Muscle of back (tissue), 3 donors: ENCODE measurements at regions not wholly inside any gene's neighbourhood (a gene's known extent, or its start where the extent isn't known, plus 50 kb on each side); places are given as distances from the start of the nearest gene placed in this dataset.
"Not testable (repeated sequence)": the region's sequence is repeated elsewhere in the genome, so short reads cannot be mapped to it uniquely, and the experiment has no call there.

ENCODE experiments used
- DNase-seq, 3 donors: peaks; one replicate each; pipeline versions ENCODE4 v3.0.0 to v3.0.0-alpha.2; 2013

DNA sequence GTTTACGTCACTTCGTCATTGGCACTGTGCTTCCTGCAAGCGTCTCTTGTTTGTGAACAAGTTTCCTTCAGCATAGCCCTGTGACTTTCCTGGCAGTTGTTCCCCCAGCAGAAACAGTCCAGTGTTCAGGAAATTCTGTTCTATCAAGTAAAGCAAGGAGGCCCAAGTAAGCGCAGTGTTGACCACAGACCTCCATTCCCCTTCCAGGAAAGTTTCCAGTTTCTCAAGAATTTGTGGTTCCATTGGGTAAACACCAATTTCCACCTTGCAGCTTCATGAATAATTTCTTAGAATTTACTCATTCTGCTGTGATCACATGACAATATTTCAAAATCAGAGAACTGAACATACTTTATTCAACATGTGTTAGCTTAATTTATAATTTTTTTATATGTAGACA lies 88.5 kb upstream of the ETV3 start:
- DNase-seq = no peak

DNA sequence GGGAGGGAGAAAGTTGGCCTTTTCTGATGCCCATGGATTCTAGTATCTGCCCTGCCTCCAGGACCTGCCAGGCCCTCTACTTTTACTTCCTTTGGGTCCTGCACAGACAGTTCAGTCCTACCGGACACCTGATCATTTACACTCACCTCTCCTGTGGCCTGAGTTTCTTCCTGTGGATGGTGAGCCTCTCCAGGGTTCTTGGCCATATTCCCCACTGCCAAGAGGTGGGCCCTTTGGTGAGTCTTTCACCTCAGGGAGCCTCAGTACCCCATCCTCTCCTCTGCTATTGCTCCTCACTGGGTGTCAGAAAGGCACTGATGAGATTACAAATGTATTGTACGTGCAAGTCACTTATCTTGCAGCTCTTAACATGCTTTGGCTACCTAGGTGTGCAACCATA lies 81.4 kb upstream of the ETV3 start:
- DNase-seq = no peak

- no peak for DNase-seq
These were observed 81.0 kb upstream of the ETV3 start for GRCh38 chr1:157219182-157219581.

GRCh38 chr1:157218671-157219070 lies 80.5 kb upstream of the ETV3 start:
- DNase-seq = no peak

DNA sequence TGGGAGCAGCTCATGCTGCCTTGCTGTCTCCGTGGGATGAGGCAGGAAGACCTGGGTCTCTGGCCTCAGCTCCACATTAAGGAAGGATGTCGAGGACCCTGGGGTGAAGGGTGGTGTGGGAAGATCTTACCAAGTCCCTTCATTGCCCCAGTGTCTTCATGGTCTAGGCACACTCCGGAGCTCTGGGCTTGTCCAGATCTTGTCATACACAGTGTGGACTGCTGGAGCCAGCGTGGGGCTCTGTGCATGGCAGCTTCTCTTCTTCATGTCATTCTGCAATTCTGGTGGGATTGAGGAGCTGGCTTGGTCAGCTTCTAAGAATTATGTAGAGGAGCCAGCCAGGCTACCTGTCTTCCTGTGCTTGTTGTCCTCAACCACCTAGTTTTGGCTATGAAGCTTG lies 79.3 kb upstream of the ETV3 start:
- DNase-seq = no peak

GRCh38 chr1:157213836-157214235 lies 75.6 kb upstream of the ETV3 start:
- DNase-seq = no peak

DNA sequence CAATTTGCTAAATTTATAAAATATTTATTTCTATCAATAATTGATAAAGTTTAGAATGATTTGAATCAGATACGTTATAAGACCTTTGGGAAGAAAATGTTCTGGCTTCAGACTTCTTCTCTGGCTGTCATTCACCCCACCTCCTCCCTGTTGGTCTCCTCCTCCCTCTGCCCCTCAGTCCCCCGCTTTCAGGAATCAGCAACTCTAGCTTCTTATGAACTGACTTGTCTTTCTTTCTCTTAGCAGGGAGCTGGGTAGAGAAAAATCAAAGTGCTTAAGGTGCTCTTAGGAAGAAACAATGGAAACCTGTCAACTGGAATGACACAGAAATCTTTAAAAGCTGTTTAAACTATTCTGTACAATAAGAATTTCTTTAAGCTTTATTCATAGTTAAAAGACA lies 71.3 kb upstream of the ETV3 start:
- no peak for DNase-seq

- not testable (repeated sequence) for DNase-seq
These were observed 67.8 kb upstream of the ETV3 start for GRCh38 chr1:157205982-157206381.

DNA sequence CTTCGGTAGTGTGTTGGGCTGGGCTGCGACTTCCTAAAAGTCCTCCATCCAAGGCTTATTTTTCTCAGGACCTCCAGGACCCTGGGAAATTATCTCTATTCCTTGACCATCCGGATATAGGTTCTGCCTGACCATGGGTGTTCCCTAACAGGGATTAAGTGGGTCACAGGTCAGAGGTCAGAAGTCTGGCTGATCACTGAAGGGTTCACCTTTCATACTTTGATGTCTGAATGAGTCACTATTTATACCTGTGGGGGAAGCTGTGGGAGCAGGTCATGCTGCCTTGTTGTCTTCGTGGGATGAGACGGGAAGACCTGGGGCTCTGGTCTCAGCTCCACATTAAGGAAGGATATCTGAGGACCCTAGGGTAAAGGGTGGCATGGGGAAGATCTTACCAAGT lies 65.0 kb upstream of the ETV3 start:
- DNase-seq = no peak

- DNase-seq = no peak
These were observed 64.1 kb upstream of the ETV3 start for GRCh38 chr1:157202331-157202730.

- no peak for DNase-seq
These were observed 63.6 kb upstream of the ETV3 start for GRCh38 chr1:157201767-157202166.

DNA sequence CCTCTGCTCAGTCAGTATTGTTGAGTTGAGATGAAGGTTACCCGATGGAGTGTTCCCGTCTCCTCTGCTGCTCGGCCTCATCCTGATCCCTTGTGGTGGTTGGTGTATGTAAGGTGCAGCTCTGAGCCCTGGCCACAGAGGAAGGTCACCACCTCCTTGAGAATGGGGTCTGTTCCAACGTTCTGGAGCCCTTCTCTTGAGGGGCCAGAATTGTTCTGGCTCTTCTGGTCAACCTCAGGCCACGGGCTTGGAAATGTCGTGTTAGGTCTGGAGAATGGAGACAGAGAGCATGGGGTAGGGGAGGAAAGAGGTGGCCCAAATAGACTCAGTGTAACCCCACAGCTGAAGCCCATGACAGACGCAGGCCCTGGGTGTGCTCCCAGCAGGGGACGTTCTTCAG lies 62.3 kb upstream of the ETV3 start:
- no peak for DNase-seq

DNA sequence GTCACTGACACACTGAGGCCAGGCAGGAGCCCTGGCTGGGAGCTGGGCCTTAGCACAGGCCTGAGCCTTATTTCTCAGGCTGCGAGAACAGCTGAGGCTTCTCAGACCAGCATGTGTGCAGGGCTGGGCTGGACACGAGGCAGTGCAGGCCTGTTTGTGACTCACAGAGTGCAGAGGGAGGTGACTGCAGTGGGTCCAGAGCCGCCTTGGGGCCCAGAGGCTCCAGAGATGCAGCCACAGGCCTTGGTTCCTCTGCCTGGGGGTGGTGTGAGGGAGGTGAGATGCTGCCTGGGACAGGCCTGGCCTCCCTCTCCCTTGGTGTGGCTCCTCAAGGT lies 61.2 kb upstream of the ETV3 start:
- no peak for DNase-seq

DNA sequence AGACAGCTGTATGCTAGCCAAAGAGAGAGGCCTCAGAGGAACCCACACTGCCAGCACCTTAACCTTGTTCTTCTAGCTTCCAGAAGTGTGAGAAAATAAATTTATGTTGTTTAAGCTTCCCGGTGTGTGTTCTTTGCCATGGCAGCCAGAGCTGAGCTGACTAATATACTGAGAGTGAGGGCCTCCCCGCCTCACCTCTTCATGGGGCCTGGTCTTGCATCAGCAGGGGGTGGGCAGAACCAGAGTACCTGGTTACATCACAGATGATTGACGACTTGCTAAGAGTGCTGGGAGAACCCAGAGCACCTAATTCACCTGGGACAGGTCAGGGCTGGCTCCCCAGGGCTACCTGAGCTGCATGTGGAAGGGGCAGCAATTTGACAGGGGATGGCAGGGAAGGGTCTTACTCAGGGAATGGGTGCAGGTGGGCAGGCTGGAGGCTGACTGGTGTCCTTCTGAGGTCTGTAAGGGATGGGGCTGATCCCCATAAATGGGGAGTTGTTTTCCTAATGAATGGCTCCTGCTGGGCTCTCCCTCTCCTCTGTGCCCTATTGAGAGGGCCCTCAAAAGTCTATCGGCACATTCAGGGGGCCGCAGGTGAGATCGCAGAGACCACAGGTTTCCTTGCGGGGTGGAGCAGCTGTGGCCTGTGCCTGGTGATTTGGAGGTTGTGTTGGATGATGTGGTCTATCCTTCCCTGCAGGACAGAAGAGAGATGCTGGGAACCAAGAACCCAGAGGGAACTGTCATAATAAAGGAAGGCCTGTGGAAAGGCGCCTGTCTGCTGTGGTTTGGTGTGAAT lies 60.6 kb upstream of the ETV3 start:
- DNase-seq = no peak

DNA sequence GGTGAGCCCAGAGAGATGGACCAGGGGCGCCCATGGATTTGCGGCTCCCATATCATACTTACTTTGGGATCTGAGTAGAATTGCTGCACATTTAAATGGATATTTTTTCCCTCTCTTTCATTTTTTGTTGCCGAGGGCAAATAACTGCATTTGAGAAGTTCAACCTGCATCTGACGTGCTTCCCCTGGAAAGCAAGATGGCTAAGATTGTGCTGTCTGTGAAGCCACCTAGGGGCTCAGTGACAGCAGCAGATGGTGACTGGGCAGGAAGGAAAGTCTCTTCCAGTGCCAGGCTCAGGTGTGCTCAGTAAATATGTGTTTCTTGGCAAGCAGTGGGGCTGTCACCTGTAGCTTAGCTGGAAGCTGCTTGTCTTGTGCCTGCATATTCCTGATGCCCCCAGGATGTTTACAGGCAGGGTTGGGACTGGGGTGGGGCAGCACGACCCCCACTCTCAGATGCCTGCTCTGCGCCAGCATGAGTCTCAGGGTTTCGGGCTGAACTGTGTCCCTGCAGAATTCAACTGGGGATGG lies 59.8 kb upstream of the ETV3 start:
- no peak for DNase-seq

DNA sequence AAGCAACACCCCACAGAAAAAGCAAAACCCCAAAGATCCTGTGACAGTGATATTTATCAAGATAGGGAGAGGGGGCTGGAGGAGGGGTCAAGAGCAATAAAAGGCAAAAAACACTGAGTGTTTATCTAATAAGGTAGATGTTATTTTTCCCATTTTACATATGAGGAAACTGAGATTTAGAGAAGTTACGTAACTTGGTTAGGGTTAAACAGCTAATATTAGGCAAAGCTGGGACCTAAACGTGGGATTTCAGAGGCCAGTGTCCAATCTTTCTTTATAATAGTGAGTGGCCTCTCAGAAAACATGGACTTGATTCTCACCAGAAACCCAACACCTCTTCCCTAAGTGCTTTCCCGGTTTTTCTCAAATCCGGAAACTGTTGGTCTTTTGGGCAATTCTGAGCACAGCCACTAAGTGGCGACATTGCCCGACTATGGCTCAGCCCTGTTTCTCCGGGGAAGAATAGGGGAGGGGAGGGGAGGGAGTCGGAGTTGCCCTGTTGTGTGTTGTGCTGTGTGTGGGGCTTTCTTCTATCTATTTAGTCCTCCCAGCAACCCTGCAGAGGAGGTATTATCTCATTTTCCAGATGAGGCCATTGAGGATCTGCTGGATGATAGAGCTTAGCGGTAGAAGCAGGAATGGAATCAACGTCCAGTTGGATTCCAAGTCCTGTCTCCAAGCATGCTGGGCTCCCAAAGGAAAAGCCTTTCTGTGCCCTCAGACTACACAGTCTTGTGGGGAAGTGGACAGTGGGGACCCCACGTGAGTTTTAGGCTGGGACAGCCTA lies 58.7 kb upstream of the ETV3 start:
- DNase-seq = not testable (repeated sequence)

DNA sequence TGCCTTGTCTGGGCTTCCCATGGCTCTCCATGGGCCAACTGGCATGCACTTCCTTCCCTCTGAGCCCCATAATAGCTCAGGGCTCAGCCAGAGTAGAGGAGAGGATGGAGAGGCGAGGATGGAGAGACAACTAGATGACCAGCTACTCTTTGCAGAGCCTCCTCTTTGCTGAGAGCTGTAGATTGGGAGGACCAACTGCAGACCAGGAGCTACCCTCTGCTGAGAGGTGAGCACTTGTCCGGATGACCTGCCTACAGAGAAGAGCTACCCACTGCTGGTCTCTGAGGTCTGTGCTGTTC lies 58.0 kb upstream of the ETV3 start:
- no peak for DNase-seq

DNA sequence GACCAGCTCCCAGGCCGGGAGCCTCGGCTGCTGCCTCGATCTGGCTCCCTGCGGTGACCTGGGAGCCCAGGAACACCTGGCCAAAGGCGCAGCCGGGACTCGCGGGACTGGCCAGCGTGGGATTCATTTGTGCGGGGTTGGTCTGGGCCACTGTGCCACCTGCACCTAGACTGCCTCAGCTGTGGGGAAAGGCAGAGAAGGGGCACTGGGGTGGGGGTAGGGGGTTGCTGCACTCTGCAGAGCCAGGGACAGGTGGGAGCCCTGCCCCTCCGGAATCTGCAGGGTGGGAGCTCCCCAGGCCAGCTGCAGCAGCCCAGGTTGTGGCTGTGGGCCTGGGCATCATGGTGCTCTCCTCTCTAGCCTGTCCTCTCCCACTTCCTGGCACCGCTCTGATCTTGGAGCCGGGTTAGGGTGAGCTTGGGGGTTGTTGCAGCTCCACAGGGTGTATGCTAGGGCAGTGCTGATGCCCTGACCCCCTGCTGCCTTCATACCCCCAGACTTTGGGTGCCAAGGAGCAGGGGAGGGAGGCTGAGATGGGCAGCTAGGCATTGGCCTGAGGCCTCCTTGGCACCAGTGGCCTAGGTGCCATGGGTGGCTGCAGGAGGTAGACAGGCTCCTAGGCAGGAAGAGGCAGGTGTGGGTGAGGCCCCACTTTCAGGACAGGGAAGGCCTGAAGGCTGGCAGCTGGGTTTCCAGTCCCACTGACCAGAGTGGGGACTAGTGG lies 57.5 kb upstream of the ETV3 start:
- no peak for DNase-seq

GRCh38 chr1:157194731-157195520 lies 56.7 kb upstream of the ETV3 start:
- DNase-seq = no peak

DNA sequence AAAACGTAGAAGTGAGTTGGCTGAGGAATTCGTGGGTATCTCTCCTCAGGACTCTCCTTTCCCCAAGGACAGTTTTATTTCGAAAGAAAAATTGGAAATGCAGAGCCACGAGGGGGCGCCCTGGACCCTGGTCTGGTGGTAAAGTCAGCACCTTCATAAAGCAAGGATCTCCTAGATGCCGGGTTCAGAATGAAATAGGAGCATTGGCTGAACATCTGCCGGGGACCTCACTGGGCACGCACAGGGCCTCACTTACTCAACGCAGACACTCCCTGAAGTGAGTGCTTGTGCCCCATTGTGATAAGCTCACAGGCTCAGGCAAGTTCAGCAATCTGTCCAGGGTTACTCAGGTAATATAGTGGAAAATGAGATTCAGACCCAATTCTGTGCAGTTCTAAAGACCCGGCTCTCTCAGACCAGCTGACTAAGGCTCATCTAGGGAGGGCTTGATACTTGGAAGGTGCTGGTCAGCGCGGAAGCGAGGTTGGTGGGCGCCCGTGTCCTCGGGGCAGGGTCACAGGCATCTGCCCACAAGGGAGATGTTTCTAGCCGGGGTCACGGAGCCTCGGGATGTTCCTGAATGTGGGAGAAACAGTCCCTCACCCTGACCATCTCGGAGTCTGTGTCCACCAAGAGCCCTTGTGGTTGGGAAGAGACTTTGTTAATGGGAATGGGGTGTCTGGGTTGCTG lies 55.7 kb upstream of the ETV3 start:
- peak; percentile 13 to 48 (median 31) for DNase-seq

GRCh38 chr1:157193219-157193618 lies 55.0 kb upstream of the ETV3 start:
- no peak for DNase-seq
